ENCODE measurements at regions not wholly inside any gene's neighbourhood (a gene's known extent, or its start where the extent isn't known, plus 50 kb on each side); places are given as distances from the start of the nearest gene placed in this dataset.

GRCh38 chr2:200752835-200753234 lies 58.9 kb upstream of the BZW1 start:
- no peak for DNase-seq

DNA sequence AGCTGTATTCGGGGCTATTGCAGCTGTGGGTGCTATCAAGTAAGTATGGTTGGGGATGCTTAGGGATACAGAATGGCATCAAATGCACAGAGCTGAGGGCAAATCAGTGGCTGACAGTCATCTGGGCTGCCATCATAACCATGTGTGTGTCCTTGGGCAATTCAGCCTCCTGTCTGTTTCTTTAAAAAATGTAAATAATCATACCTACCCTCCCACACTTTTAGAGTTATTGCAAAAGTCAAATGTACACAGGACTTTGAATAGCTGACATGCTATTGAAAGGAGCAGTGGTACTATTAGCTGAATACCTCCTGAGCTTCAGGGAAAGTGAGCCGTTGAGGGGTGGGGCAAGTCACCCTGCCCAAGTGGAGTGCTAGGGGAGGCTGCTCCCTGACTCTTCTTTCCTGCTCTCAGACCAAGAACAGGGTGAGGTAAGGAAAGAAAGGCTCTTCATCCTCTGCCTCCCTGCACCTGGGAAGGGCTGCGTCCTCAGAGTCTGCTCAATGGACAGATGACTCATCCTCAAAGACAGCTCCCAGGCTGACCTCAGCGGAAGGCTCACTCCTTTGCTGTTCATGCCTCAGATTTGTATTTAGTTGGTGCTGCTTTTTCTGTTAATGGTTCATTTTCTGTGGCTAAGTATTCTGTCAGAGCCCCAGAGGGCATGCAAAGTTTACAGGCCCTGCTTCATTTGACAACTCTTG lies 54.9 kb upstream of the BZW1 start:
- DNase-seq: no peak

DNA sequence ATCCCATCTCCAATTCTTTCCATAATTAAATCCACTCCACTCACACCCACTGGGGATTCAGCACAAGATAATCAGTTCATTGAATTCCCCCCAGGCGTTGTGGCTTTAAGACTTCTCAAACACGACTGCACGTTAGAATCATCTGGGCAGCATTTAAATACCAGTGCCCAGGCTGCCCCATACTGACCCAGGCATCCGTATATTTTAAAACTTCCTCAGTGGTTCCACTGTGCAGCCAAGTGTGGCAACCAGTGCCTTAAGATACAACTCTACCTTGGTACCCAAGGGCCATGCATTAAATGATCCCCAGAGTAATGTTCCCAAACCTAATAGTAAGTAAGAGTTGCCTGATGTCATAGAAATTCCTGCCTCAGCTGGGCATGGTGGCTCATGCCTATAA lies 54.3 kb upstream of the BZW1 start:
- DNase-seq: no peak

- DNase-seq: no peak
Measured at GRCh38 chr2:200758341-200758740, 53.4 kb upstream of the BZW1 start.

- DNase-seq: no peak
Measured at GRCh38 chr2:200761266-200761665, 50.4 kb upstream of the BZW1 start.

All from right hindlimb (tissue), 1 donor.